Tibial nerve (tissue), 4 donors: ENCODE measurements at regions not wholly inside any gene's neighbourhood (a gene's known extent, or its start where the extent isn't known, plus 50 kb on each side); places are given as distances from the start of the nearest gene placed in this dataset.

Source experiments
- CTCF ChIP-seq, 5 experiments: fragments of 200-600 bp in 3 of 5; fragments of 450-650 bp in 2 of 5; sonication (generic) in 3 of 5; IDR thresholded peaks; one replicate each; pipeline ENCODE4 v1.5.1; 2016 to 2019; ENCODE audit warnings: antibody characterized with exemption in 5 of 5, mild to moderate bottlenecking in 3 of 5, moderate library complexity in 2 of 5
- EP300 ChIP-seq, 2 donors: sonication (generic); formaldehyde crosslinking; IDR thresholded peaks; one replicate each; pipeline ENCODE4 v1.6.1; 2017; ENCODE audit warnings: antibody characterized with exemption in 2 of 2, mild to moderate bottlenecking in 1 of 2

- TF ChIP-seq CTCF (IDR thresholded peaks at IDR 0.05) (no peak), EP300 (IDR thresholded peaks at IDR 0.05) (no peak)
Observed at GRCh38 chr1:221397141-221397540, 344.7 kb downstream of the DUSP10 start.
